Breast epithelium (tissue), 4 donors: ENCODE measurements at regions not wholly inside any gene's neighbourhood (a gene's known extent, or its start where the extent isn't known, plus 50 kb on each side); places are given as distances from the start of the nearest gene placed in this dataset.

Experiments
- DNase-seq, 2 donors: peaks; one replicate each; pipeline ENCODE4 v3.0.0-alpha.2; 2019; ENCODE audit warnings: low spot score in 2 of 2
- H3K27ac ChIP-seq, 2 donors: fragments of 200-600 bp; sonication (generic) in 1 of 2; one replicate each; pipeline ENCODE4 v1.5.1; 2016 to 2019; ENCODE audit warnings: mild to moderate bottlenecking in 1 of 2
- H3K27me3 ChIP-seq, 2 donors: fragments of 200-600 bp; sonication (generic) in 1 of 2; one replicate each; pipeline versions ENCODE4 v1.5.1 to v1.6.0; 2017 to 2019; ENCODE audit warnings: control low read depth in 1 of 2, mild to moderate bottlenecking in 1 of 2
- H3K36me3 ChIP-seq: fragments of 200-600 bp; one replicate; pipeline ENCODE4 v1.5.1; 2019
- H3K4me1 ChIP-seq, 2 donors: fragments of 200-600 bp; sonication (generic); one replicate each; pipeline ENCODE4 v1.5.1; 2016 to 2019; ENCODE audit warnings: control low read depth in 1 of 2
- H3K4me3 ChIP-seq, 3 donors: fragments of 200-600 bp; sonication (generic); 1 replicate in 2 of 3; 2 replicates in 1 of 3; pipeline ENCODE4 v1.5.1; 2016 to 2019; ENCODE audit warnings: mild to moderate bottlenecking in 3 of 3, moderate library complexity in 2 of 3
- H3K9me3 ChIP-seq, 2 donors: fragments of 200-600 bp; sonication (generic) in 1 of 2; one replicate each; pipeline ENCODE4 v1.5.1; 2016 to 2019; ENCODE audit warnings: control low read depth in 1 of 2
- CTCF ChIP-seq, 3 donors: fragments of 450-650 bp; IDR thresholded peaks; one replicate each; pipeline ENCODE4 v1.5.1; 2016 to 2017; ENCODE audit warnings: antibody characterized with exemption in 3 of 3, mild to moderate bottlenecking in 3 of 3, moderate library complexity in 3 of 3
- POLR2A ChIP-seq: fragments of 450-650 bp; IDR thresholded peaks from one replicate; pipeline ENCODE4 v1.6.1; 2016; ENCODE audit warnings: antibody characterized with exemption, mild to moderate bottlenecking, moderate library complexity
- POLR2AphosphoS5 ChIP-seq, 3 donors: sonication (generic); formaldehyde crosslinking; IDR thresholded peaks; one replicate each; pipeline ENCODE4 v1.6.1; 2017; ENCODE audit warnings: antibody characterized with exemption in 3 of 3
- intact Hi-C: fragments of 100-400 bp; cut with DNase I; formaldehyde crosslinking; loops from one replicate; pipeline ENCODE4 v1.15.1; 2023; ENCODE audit warnings: low total_unique reads

GRCh38 chr10:52865213-52865612 is 92.6 kb upstream of the MBL2 start:
- H3K9me3 ChIP-seq = peaks cover 7 to 11% of the 10 kb centered on the region in 2 donors
- H3K27me3 ChIP-seq = no peaks in the 10 kb centered on the region
- H3K27ac ChIP-seq = no peak overlapping the region
- TF ChIP-seq CTCF (IDR thresholded peaks at IDR 0.05) (no peak), POLR2AphosphoS5 (IDR thresholded peaks at IDR 0.05) (no peak), POLR2A (no peak)
- H3K4me3 ChIP-seq = no peak overlapping the region
- DNase-seq = no peak
- H3K36me3 ChIP-seq = no peaks in the 10 kb centered on the region
- no peaks in the 10 kb centered on the region for H3K4me1 ChIP-seq
- intact Hi-C loops = no loop called here

GRCh38 chr10:52864201-52865106 is 91.9 kb upstream of the MBL2 start:
- intact Hi-C loops = no loop called here
- TF ChIP-seq POLR2A (no peak), POLR2AphosphoS5 (IDR thresholded peaks at IDR 0.05) (no peak), CTCF (IDR thresholded peaks at IDR 0.05) (no peak)
- peak in 1 of 2 donors; percentile 77 for DNase-seq
- Histone ChIP-seq H3K9me3 (peaks cover 7 to 11% of the 10 kb centered on the region in 2 donors), H3K27me3 (no peaks in the 10 kb centered on the region), H3K36me3 (no peaks in the 10 kb centered on the region), H3K4me3 (no peak overlapping the region), H3K27ac (no peak overlapping the region), H3K4me1 (no peaks in the 10 kb centered on the region)

GRCh38 chr10:52858722-52859121 is 86.1 kb upstream of the MBL2 start:
- Histone ChIP-seq H3K4me3 (no peak overlapping the region), H3K4me1 (no peaks in the 10 kb centered on the region), H3K9me3 (no peaks in the 10 kb centered on the region), H3K27ac (no peak overlapping the region), H3K27me3 (no peaks in the 10 kb centered on the region), H3K36me3 (no peaks in the 10 kb centered on the region)
- TF ChIP-seq POLR2AphosphoS5 (IDR thresholded peaks at IDR 0.05) = no peak
- no peak for TF ChIP-seq POLR2A
- TF ChIP-seq CTCF (IDR thresholded peaks at IDR 0.05) = no peak
- DNase-seq = no peak
- intact Hi-C loops = no loop called here

DNA sequence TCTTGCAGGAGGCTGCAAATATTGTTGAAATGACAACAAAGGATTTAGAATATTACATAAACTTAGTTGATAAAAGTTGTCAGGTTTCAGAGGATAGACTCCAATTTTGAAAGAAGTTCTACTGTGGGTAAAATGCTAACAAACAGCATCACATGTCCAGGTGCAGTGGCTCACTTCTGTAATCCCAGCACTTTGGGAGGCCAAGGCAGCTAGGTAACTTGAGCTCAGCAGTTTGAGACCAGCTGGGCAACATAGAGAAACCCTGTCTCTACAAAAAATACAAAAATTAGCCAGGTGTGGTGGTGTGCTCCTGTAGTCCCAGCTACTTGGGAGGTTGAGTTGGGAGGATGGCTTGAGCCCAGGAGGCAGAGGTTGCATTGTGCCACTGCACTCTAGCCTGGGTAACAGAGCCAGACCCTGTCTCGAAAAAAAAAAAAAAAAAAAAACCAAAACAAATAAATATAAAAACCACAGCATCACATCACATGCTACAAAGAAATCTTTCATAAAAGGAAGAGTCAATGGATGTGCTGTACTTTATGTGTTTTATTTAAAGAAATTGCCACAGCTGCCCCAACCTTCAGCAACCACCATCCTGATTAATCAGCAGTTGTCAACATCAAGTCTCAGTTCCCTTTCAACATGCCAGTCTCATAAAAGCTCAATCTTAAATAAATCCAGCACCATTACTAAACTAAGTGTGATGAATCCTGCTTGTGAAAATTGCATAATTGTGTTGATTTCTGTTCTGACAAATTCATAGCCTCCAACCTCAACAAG is 83.2 kb upstream of the MBL2 start:
- intact Hi-C loops = no loop called here
- no peak overlapping the region for H3K4me3 ChIP-seq

More for the DNA sequence above, 83.2 kb upstream of the MBL2 start:
- H3K4me1 ChIP-seq = no peaks in the 10 kb centered on the region
- no peaks in the 10 kb centered on the region for H3K36me3 ChIP-seq
- TF ChIP-seq POLR2AphosphoS5 (IDR thresholded peaks at IDR 0.05) (no peak), POLR2A (no peak), CTCF (IDR thresholded peaks at IDR 0.05) (no peak)
- DNase-seq = no peak
- no peak overlapping the region for H3K27ac ChIP-seq
- no peaks in the 10 kb centered on the region for H3K9me3 ChIP-seq
- H3K27me3 ChIP-seq = no peaks in the 10 kb centered on the region
